ENCODE measurements at regions not wholly inside any gene's neighbourhood (a gene's known extent, or its start where the extent isn't known, plus 50 kb on each side); places are given as distances from the start of the nearest gene placed in this dataset.

GRCh38 chr11:37830529-37830928 is 1232.5 kb upstream of the RAG2 start:
- no peak overlapping the region for H3K9ac ChIP-seq (ENCODE audit: low read length)
- DNase-seq (ENCODE audit: low read depth, low spot score) (no peak), ATAC-seq (no peak)
- H3K4me3 ChIP-seq (replicated peaks in 1 of 2; ENCODE audit: low read depth in 1 of 2, low read length in 2 of 2), result no peak overlapping the region
- no peak overlapping the region for H2AFZ ChIP-seq (ENCODE audit: low read depth, low read length, poor library complexity, severe bottlenecking)
- H3K27ac ChIP-seq (ENCODE audit: low read depth, low read length), result no peak overlapping the region
- ChIA-PET POLR2A (no interaction called here), RAD21 (ENCODE audit: low non-redundant PET in 1 of 2, low total read pairs in 2 of 2, uncharacterized antibody in 2 of 2, unreplicated experiment in 2 of 2) (no interaction called here), CTCF (no interaction called here)
- no TSS peak for BruUV-seq (replicated peaks)
- no peaks in the 10 kb centered on the region for H3K36me3 ChIP-seq (ENCODE audit: control insufficient read depth in 1 of 2, insufficient read depth in 2 of 2, low read length in 2 of 2)
- H3K79me2 ChIP-seq (ENCODE audit: insufficient read depth, low read length), result no peaks in the 10 kb centered on the region
- no peaks in the 10 kb centered on the region for H3K27me3 ChIP-seq (ENCODE audit: insufficient read depth, low read length)
- H3K4me1 ChIP-seq (ENCODE audit: control insufficient read depth in 1 of 2, insufficient read depth in 2 of 2, low read length in 2 of 2), result no peaks in the 10 kb centered on the region
- no peaks in the 10 kb centered on the region for H4K20me1 ChIP-seq (ENCODE audit: insufficient read depth)
- peaks cover 4 to 10% of the 10 kb centered on the region in 2 experiments; a peak in 2 of 4 replicates for H3K9me3 ChIP-seq (ENCODE audit: control insufficient read depth in 1 of 2, insufficient read depth in 1 of 2, low read depth in 1 of 2, low read length in 2 of 2)
- H3K4me2 ChIP-seq (ENCODE audit: low read length), result no peak overlapping the region
- no peak for TF ChIP-seq ATF3 (IDR thresholded peaks at IDR 0.05)
- TF ChIP-seq, protein P1, sequence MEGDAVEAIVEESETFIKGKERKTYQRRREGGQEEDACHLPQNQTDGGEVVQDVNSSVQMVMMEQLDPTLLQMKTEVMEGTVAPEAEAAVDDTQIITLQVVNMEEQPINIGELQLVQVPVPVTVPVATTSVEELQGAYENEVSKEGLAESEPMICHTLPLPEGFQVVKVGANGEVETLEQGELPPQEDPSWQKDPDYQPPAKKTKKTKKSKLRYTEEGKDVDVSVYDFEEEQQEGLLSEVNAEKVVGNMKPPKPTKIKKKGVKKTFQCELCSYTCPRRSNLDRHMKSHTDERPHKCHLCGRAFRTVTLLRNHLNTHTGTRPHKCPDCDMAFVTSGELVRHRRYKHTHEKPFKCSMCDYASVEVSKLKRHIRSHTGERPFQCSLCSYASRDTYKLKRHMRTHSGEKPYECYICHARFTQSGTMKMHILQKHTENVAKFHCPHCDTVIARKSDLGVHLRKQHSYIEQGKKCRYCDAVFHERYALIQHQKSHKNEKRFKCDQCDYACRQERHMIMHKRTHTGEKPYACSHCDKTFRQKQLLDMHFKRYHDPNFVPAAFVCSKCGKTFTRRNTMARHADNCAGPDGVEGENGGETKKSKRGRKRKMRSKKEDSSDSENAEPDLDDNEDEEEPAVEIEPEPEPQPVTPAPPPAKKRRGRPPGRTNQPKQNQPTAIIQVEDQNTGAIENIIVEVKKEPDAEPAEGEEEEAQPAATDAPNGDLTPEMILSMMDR (IDR thresholded peaks at IDR 0.05 in 2 of 3, conservative IDR thresholded peaks at IDR 0.05 in 1 of 3; ENCODE audit: borderline replicate concordance in 1 of 3, insufficient read depth in 1 of 3, low read depth in 2 of 3, low read length in 2 of 3), result no peak
- no peak for TF ChIP-seq FOSL1 (IDR thresholded peaks at IDR 0.05; ENCODE audit: low read depth)
- TF ChIP-seq CEBPB (IDR thresholded peaks at IDR 0.05; ENCODE audit: low read depth), result no peak
- no peak for TF ChIP-seq ELF1 (IDR thresholded peaks at IDR 0.05; ENCODE audit: borderline replicate concordance, low read depth)
- TF ChIP-seq SP1 (IDR thresholded peaks at IDR 0.05; ENCODE audit: low read depth), result no peak
- no peak for TF ChIP-seq CBX3 (IDR thresholded peaks at IDR 0.05; ENCODE audit: low read depth)
- TF ChIP-seq JUND (IDR thresholded peaks at IDR 0.05), result no peak
- no peak for TF ChIP-seq EGR1 (IDR thresholded peaks at IDR 0.05; ENCODE audit: low read depth)
- no peak for TF ChIP-seq ZFX (IDR thresholded peaks at IDR 0.05)
- H3K9me2 ChIP-seq (ENCODE audit: insufficient read depth), result no peaks in the 10 kb centered on the region
- intact Hi-C loops (cut with micrococcal nuclease), result no loop called here

DNA sequence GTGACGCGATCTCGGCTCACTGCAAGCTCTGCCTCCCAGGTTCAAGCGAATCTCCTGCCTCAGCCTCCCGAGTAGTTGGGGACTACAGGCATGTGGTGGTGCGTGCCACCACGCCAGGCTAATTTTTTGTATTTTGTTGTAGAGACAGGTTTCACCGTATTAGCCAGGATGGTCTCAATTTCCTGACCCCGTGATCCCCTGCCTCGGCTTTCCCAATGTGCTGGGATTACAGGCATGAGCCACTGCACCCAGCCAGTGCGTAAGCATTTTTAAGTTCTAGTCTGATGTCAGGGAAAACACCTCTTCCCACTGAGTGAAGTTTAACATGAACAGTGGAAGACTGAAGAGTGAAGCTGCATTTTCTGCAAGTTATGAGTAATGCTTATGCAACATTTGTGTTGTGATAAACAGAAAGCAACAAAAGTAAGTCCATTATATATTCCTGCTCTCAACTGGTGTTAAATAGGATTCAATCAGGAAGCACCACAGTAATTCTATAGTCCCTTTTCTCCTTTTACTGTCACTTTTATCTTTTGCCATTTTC is 1219.8 kb upstream of the RAG2 start:
- H3K4me3 ChIP-seq (replicated peaks in 1 of 2; ENCODE audit: low read depth in 1 of 2, low read length in 2 of 2), result no peak overlapping the region
- no peaks in the 10 kb centered on the region for H3K9me2 ChIP-seq (ENCODE audit: insufficient read depth)
- no peaks in the 10 kb centered on the region for H3K36me3 ChIP-seq (ENCODE audit: control insufficient read depth in 1 of 2, insufficient read depth in 2 of 2, low read length in 2 of 2)
- POLR2A ChIA-PET, result no interaction called here
- peaks cover 10 to 13% of the 10 kb centered on the region in 2 experiments; a peak in 2 of 4 replicates for H3K9me3 ChIP-seq (ENCODE audit: control insufficient read depth in 1 of 2, insufficient read depth in 1 of 2, low read depth in 1 of 2, low read length in 2 of 2)
- H2AFZ ChIP-seq (ENCODE audit: low read depth, low read length, poor library complexity, severe bottlenecking), result no peak overlapping the region
- no peaks in the 10 kb centered on the region for H3K79me2 ChIP-seq (ENCODE audit: insufficient read depth, low read length)
- DNase-seq (ENCODE audit: low read depth, low spot score) (no peak), ATAC-seq (no peak)
- no peaks in the 10 kb centered on the region for H4K20me1 ChIP-seq (ENCODE audit: insufficient read depth)
- RAD21 ChIA-PET (ENCODE audit: low non-redundant PET in 1 of 2, low total read pairs in 2 of 2, uncharacterized antibody in 2 of 2, unreplicated experiment in 2 of 2), result no interaction called here
- H3K27ac ChIP-seq (ENCODE audit: low read depth, low read length), result no peak overlapping the region
- intact Hi-C loops (cut with micrococcal nuclease), result no loop called here
- no peaks in the 10 kb centered on the region for H3K4me1 ChIP-seq (ENCODE audit: control insufficient read depth in 1 of 2, insufficient read depth in 2 of 2, low read length in 2 of 2)
- H3K9ac ChIP-seq (ENCODE audit: low read length), result no peak overlapping the region
- no peak overlapping the region for H3K4me2 ChIP-seq (ENCODE audit: low read length)
- CTCF ChIA-PET, result no interaction called here
- BruUV-seq (replicated peaks), result no TSS peak
- no peaks in the 10 kb centered on the region for H3K27me3 ChIP-seq (ENCODE audit: insufficient read depth, low read length)
- TF ChIP-seq ZFX (IDR thresholded peaks at IDR 0.05) (no peak), EZH2 (IDR thresholded peaks at IDR 0.05) (no peak), JUND (IDR thresholded peaks at IDR 0.05) (no peak), FOSL1 (IDR thresholded peaks at IDR 0.05; ENCODE audit: low read depth) (no peak), CEBPB (IDR thresholded peaks at IDR 0.05; ENCODE audit: low read depth) (no peak), RAD21 (IDR thresholded peaks at IDR 0.05; ENCODE audit: low read depth) (no peak), SIN3A (IDR thresholded peaks at IDR 0.05; ENCODE audit: low read depth) (no peak), TCF7L2 (IDR thresholded peaks at IDR 0.05; ENCODE audit: borderline replicate concordance, extremely low read depth, insufficient read depth, insufficient read length) (no peak), ATF3 (IDR thresholded peaks at IDR 0.05) (no peak), EGR1 (IDR thresholded peaks at IDR 0.05; ENCODE audit: low read depth) (no peak), CBX3 (IDR thresholded peaks at IDR 0.05; ENCODE audit: low read depth) (no peak), POLR2A (IDR thresholded peaks at IDR 0.05; ENCODE audit: borderline replicate concordance, extremely low read depth, insufficient read depth, insufficient read length) (no peak), POLR2AphosphoS5 (IDR thresholded peaks at IDR 0.05; ENCODE audit: low read depth, low read length) (no peak)
- TF ChIP-seq, protein P1 (IDR thresholded peaks at IDR 0.05 in 2 of 3, conservative IDR thresholded peaks at IDR 0.05 in 1 of 3; ENCODE audit: borderline replicate concordance in 1 of 3, insufficient read depth in 1 of 3, low read depth in 2 of 3, low read length in 2 of 3), result no peak
